ENCODE measurements at regions not wholly inside any gene's neighbourhood (a gene's known extent, or its start where the extent isn't known, plus 50 kb on each side); places are given as distances from the start of the nearest gene placed in this dataset.

GRCh38 chr6:28725274-28725809, 198.4 kb downstream of the TRIM27 start:
- H3K27me3 ChIP-seq (ENCODE audit: insufficient read depth, low read length), result peaks cover 2% of the 10 kb centered on the region
- Mint-ChIP-seq H3K27me3 (ENCODE audit: low read depth, unreplicated experiment) (peaks cover 14% of the 10 kb centered on the region), H3K9me3 (ENCODE audit: unreplicated experiment) (no peaks in the 10 kb centered on the region), H3K36me3 (ENCODE audit: low read depth, unreplicated experiment) (no peaks in the 10 kb centered on the region), H3K4me1 (ENCODE audit: low read depth, unreplicated experiment) (peaks cover 7% of the 10 kb centered on the region), H3K27ac (ENCODE audit: unreplicated experiment) (no peak overlapping the region), H3K4me3 (ENCODE audit: unreplicated experiment) (peak overlapping the region; percentile 0)
- no peaks in the 10 kb centered on the region for H3K4me1 ChIP-seq (ENCODE audit: insufficient read depth, low read length)
- no peak for TF ChIP-seq EZH2 (IDR thresholded peaks at IDR 0.05; ENCODE audit: insufficient read depth, low read length)
- TF ChIP-seq CTCF (IDR thresholded peaks at IDR 0.05; ENCODE audit: insufficient read depth, low read depth, low read length), result no peak
- FAIRE-seq, result no peak
- no peak overlapping the region for H3K9ac ChIP-seq (ENCODE audit: low read length)
- H4K20me1 ChIP-seq (ENCODE audit: insufficient read depth, low read length), result no peaks in the 10 kb centered on the region
- H3K9me3 ChIP-seq (ENCODE audit: insufficient read depth, low read depth, low read length), result no peaks in the 10 kb centered on the region
- no peak overlapping the region for H3K4me3 ChIP-seq (ENCODE audit: insufficient read depth, low read depth, low read length)
- H3K27ac ChIP-seq (ENCODE audit: low read depth, low read length), result no peak overlapping the region
- no peaks in the 10 kb centered on the region for H3K36me3 ChIP-seq (ENCODE audit: insufficient read depth, low read length)
- no peak overlapping the region for H3K4me2 ChIP-seq (ENCODE audit: low read length)
- H3K79me2 ChIP-seq (ENCODE audit: insufficient read depth, low read length), result no peaks in the 10 kb centered on the region
- no peak for DNase-seq (ENCODE audit: low read depth)
- no peak overlapping the region for H2AFZ ChIP-seq (ENCODE audit: low read depth, low read length)

- peaks cover 7% of the 10 kb centered on the region for H3K4me1 Mint-ChIP-seq (ENCODE audit: low read depth, unreplicated experiment)
These were observed 197.9 kb downstream of the TRIM27 start for GRCh38 chr6:28725890-28726348.

More at GRCh38 chr6:28725890-28726348, 197.9 kb downstream of the TRIM27 start:
- no peaks in the 10 kb centered on the region for H3K4me1 ChIP-seq (ENCODE audit: insufficient read depth, low read length)
- no peak overlapping the region for H2AFZ ChIP-seq (ENCODE audit: low read depth, low read length)
- no peak overlapping the region for H3K4me3 ChIP-seq (ENCODE audit: insufficient read depth, low read depth, low read length)
- H3K36me3 ChIP-seq (ENCODE audit: insufficient read depth, low read length), result no peaks in the 10 kb centered on the region
- H3K9me3 Mint-ChIP-seq (ENCODE audit: unreplicated experiment), result no peaks in the 10 kb centered on the region
- H3K27me3 Mint-ChIP-seq (ENCODE audit: low read depth, unreplicated experiment), result peaks cover 12% of the 10 kb centered on the region
- no peaks in the 10 kb centered on the region for H4K20me1 ChIP-seq (ENCODE audit: insufficient read depth, low read length)
- DNase-seq (ENCODE audit: low read depth) (no peak), FAIRE-seq (no peak)
- H3K36me3 Mint-ChIP-seq (ENCODE audit: low read depth, unreplicated experiment), result no peaks in the 10 kb centered on the region
- no peak overlapping the region for H3K4me2 ChIP-seq (ENCODE audit: low read length)
- no peaks in the 10 kb centered on the region for H3K9me3 ChIP-seq (ENCODE audit: insufficient read depth, low read depth, low read length)
- no peak overlapping the region for H3K4me3 Mint-ChIP-seq (ENCODE audit: unreplicated experiment)
- H3K27me3 ChIP-seq (ENCODE audit: insufficient read depth, low read length), result peaks cover 7% of the 10 kb centered on the region
- H3K79me2 ChIP-seq (ENCODE audit: insufficient read depth, low read length), result no peaks in the 10 kb centered on the region
- H3K9ac ChIP-seq (ENCODE audit: low read length), result no peak overlapping the region
- H3K27ac ChIP-seq (ENCODE audit: low read depth, low read length), result no peak overlapping the region
- TF ChIP-seq EZH2 (IDR thresholded peaks at IDR 0.05; ENCODE audit: insufficient read depth, low read length) (no peak), CTCF (IDR thresholded peaks at IDR 0.05; ENCODE audit: insufficient read depth, low read depth, low read length) (no peak)
- no peak overlapping the region for H3K27ac Mint-ChIP-seq (ENCODE audit: unreplicated experiment)
